ENCODE measurements at regions not wholly inside any gene's neighbourhood (a gene's known extent, or its start where the extent isn't known, plus 50 kb on each side); places are given as distances from the start of the nearest gene placed in this dataset.

GRCh38 chr1:87615491-87615890 lies 286.8 kb downstream of the LMO4 start:
- no peak for DNase-seq (ENCODE audit: low spot score)

- no peak for DNase-seq (ENCODE audit: low spot score)
These were observed 287.2 kb downstream of the LMO4 start for GRCh38 chr1:87615901-87616300.

GRCh38 chr1:87620807-87621206 lies 292.1 kb downstream of the LMO4 start:
- no peak for DNase-seq (ENCODE audit: low spot score)

- no peak for DNase-seq (ENCODE audit: low spot score)
These were observed 301.0 kb downstream of the LMO4 start for GRCh38 chr1:87629673-87630072.

GRCh38 chr1:87632232-87632631 lies 303.6 kb downstream of the LMO4 start:
- DNase-seq (ENCODE audit: low spot score), result peak; percentile 34

- DNase-seq (ENCODE audit: low spot score), result no peak
These were observed 307.7 kb downstream of the LMO4 start for GRCh38 chr1:87636198-87636892.

- DNase-seq (ENCODE audit: low spot score), result no peak
These were observed 310.0 kb downstream of the LMO4 start for GRCh38 chr1:87638636-87639035.

- no peak for DNase-seq (ENCODE audit: low spot score)
These were observed 313.3 kb downstream of the LMO4 start for GRCh38 chr1:87641996-87642395.

GRCh38 chr1:87642581-87643221 lies 314.0 kb downstream of the LMO4 start:
- DNase-seq (ENCODE audit: low spot score), result no peak

- no peak for DNase-seq (ENCODE audit: low spot score)
These were observed 315.4 kb downstream of the LMO4 start for GRCh38 chr1:87644033-87644578.

GRCh38 chr1:87644579-87645190 lies 316.0 kb downstream of the LMO4 start:
- DNase-seq (ENCODE audit: low spot score), result no peak

- no peak for DNase-seq (ENCODE audit: low spot score)
These were observed 318.9 kb downstream of the LMO4 start for GRCh38 chr1:87647430-87648177.

GRCh38 chr1:87648323-87649119 lies 319.8 kb downstream of the LMO4 start:
- DNase-seq (ENCODE audit: low spot score), result no peak

GRCh38 chr1:87650306-87650705 lies 321.6 kb downstream of the LMO4 start:
- no peak for DNase-seq (ENCODE audit: low spot score)

GRCh38 chr1:87652176-87652575 lies 323.5 kb downstream of the LMO4 start:
- no peak for DNase-seq (ENCODE audit: low spot score)

- DNase-seq (ENCODE audit: low spot score), result no peak
These were observed 336.5 kb downstream of the LMO4 start for GRCh38 chr1:87665151-87665550.

- no peak for DNase-seq (ENCODE audit: low spot score)
These were observed 338.0 kb downstream of the LMO4 start for GRCh38 chr1:87666681-87667080.

GRCh38 chr1:87669674-87670073 lies 341.0 kb downstream of the LMO4 start:
- no peak for DNase-seq (ENCODE audit: low spot score)

GRCh38 chr1:87673309-87673708 lies 344.6 kb downstream of the LMO4 start:
- no peak for DNase-seq (ENCODE audit: low spot score)

GRCh38 chr1:87673748-87674147 lies 345.1 kb downstream of the LMO4 start:
- no peak for DNase-seq (ENCODE audit: low spot score)

GRCh38 chr1:87674791-87675190 lies 346.1 kb downstream of the LMO4 start:
- DNase-seq (ENCODE audit: low spot score), result no peak

- DNase-seq (ENCODE audit: low spot score), result no peak
These were observed 349.6 kb downstream of the LMO4 start for GRCh38 chr1:87678266-87678665.
